Panc1 (cell line): ENCODE measurements at regions not wholly inside any gene's neighbourhood (a gene's known extent, or its start where the extent isn't known, plus 50 kb on each side); places are given as distances from the start of the nearest gene placed in this dataset.

Experiments used
- CTCF ChIP-seq: fragments of 450-650 bp; IDR thresholded peaks from 2 replicates; pipeline ENCODE4 v1.5.1; 2017; ENCODE audit warnings: mild to moderate bottlenecking
- REST ChIP-seq, 2 experiments: IDR thresholded peaks; 2 replicates each; pipeline ENCODE4 v1.6.1; 2011 to 2012; ENCODE audit warnings: low read depth in 2 of 2, control low read depth in 1 of 2, low read length in 1 of 2, mild to moderate bottlenecking in 1 of 2, moderate library complexity in 1 of 2; ENCODE audit not compliant: insufficient read depth in 1 of 2
- SIN3A ChIP-seq: IDR thresholded peaks from 2 replicates; pipeline ENCODE4 v1.6.1; 2012; ENCODE audit warnings: low read depth, mild to moderate bottlenecking, low read length, moderate library complexity, borderline replicate concordance; ENCODE audit not compliant: insufficient read depth
- TCF7L2 ChIP-seq: IDR thresholded peaks from 2 replicates; pipeline ENCODE4 v1.6.1; 2011; ENCODE audit warnings: mild to moderate bottlenecking, low read depth, low read length, inconsistent platforms

- TF ChIP-seq REST (IDR thresholded peaks at IDR 0.05; ENCODE audit: insufficient read depth in 1 of 2, low read depth in 2 of 2, low read length in 1 of 2), result no peak
- TF ChIP-seq CTCF, result no peak
- TF ChIP-seq SIN3A, result no peak
- TF ChIP-seq TCF7L2, result no peak
Observed at GRCh38 chr2:173567493-173567892, 212.8 kb downstream of the CDCA7 start.
